ENCODE measurements at regions not wholly inside any gene's neighbourhood (a gene's known extent, or its start where the extent isn't known, plus 50 kb on each side); places are given as distances from the start of the nearest gene placed in this dataset.

DNA sequence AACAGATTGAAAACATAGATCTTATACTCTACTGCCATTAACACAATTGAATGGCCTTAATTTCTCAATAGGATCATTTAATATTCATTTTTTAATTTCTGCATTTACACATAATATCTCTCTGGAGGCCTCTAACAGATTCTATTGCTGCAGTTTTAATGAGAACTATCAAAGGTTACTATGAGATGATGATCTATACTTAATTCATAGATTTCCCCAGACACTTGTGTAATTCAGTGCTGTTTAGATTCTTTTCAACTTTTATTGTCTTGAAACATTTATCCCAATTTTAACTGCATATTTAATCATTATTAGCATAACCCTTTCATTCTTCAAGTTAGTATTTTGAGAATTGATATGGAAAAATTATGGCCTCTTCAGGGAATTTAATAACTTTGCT lies 1056.5 kb upstream of the CDH8 start:
- Histone ChIP-seq H3K27ac (ENCODE audit: low read length) (no peak overlapping the region), H3K4me1 (ENCODE audit: control insufficient read depth, insufficient read depth, low read length) (no peaks in the 10 kb centered on the region), H3K36me3 (ENCODE audit: control insufficient read depth, insufficient read depth, low read length) (no peaks in the 10 kb centered on the region), H3K27me3 (ENCODE audit: control insufficient read depth, insufficient read depth, low read length) (no peaks in the 10 kb centered on the region), H3K9me3 (ENCODE audit: control insufficient read depth, insufficient read depth, low read depth, low read length) (no peaks in the 10 kb centered on the region), H3K4me3 (ENCODE audit: low read depth in 2 of 2, low read length in 2 of 2) (no peak overlapping the region)
- BruUV-seq (replicated peaks), result no TSS peak
- DNase-seq (ENCODE audit: low read depth, low spot score), result no peak
- no peak for ATAC-seq
- ChIA-PET POLR2A (no interaction called here), CTCF (no interaction called here)
- TF ChIP-seq, protein P1, sequence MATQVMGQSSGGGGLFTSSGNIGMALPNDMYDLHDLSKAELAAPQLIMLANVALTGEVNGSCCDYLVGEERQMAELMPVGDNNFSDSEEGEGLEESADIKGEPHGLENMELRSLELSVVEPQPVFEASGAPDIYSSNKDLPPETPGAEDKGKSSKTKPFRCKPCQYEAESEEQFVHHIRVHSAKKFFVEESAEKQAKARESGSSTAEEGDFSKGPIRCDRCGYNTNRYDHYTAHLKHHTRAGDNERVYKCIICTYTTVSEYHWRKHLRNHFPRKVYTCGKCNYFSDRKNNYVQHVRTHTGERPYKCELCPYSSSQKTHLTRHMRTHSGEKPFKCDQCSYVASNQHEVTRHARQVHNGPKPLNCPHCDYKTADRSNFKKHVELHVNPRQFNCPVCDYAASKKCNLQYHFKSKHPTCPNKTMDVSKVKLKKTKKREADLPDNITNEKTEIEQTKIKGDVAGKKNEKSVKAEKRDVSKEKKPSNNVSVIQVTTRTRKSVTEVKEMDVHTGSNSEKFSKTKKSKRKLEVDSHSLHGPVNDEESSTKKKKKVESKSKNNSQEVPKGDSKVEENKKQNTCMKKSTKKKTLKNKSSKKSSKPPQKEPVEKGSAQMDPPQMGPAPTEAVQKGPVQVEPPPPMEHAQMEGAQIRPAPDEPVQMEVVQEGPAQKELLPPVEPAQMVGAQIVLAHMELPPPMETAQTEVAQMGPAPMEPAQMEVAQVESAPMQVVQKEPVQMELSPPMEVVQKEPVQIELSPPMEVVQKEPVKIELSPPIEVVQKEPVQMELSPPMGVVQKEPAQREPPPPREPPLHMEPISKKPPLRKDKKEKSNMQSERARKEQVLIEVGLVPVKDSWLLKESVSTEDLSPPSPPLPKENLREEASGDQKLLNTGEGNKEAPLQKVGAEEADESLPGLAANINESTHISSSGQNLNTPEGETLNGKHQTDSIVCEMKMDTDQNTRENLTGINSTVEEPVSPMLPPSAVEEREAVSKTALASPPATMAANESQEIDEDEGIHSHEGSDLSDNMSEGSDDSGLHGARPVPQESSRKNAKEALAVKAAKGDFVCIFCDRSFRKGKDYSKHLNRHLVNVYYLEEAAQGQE (IDR thresholded peaks at IDR 0.05; ENCODE audit: insufficient read depth in 1 of 2, low read depth in 2 of 2, low read length in 1 of 2), result no peak
- no peak for TF ChIP-seq TCF7L2 (IDR thresholded peaks at IDR 0.05; ENCODE audit: low read depth, low read length)
- TF ChIP-seq POLR2AphosphoS5 (IDR thresholded peaks at IDR 0.05; ENCODE audit: low read depth, low read length), result no peak
- TF ChIP-seq SIN3A (IDR thresholded peaks at IDR 0.05; ENCODE audit: borderline replicate concordance, insufficient read depth, low read depth, low read length), result no peak
- TF ChIP-seq CTCF (IDR thresholded peaks at IDR 0.05), result no peak
- intact Hi-C loops (cut with micrococcal nuclease; ENCODE audit: unreplicated experiment) (no loop called here), in situ Hi-C loops (cut with HindIII; ENCODE audit: low pct_unique_long_range_greater_than_20kb, low sequenced_read_pairs) (no loop called here)

GRCh38 chr16:63082101-63082500 lies 1045.9 kb upstream of the CDH8 start:
- Histone ChIP-seq H3K4me1 (ENCODE audit: control insufficient read depth, insufficient read depth, low read length) (no peaks in the 10 kb centered on the region), H3K27me3 (ENCODE audit: control insufficient read depth, insufficient read depth, low read length) (no peaks in the 10 kb centered on the region), H3K36me3 (ENCODE audit: control insufficient read depth, insufficient read depth, low read length) (no peaks in the 10 kb centered on the region), H3K27ac (ENCODE audit: low read length) (no peak overlapping the region), H3K9me3 (ENCODE audit: control insufficient read depth, insufficient read depth, low read depth, low read length) (no peaks in the 10 kb centered on the region), H3K4me3 (ENCODE audit: low read depth in 2 of 2, low read length in 2 of 2) (no peak overlapping the region)
- intact Hi-C loops (cut with micrococcal nuclease; ENCODE audit: unreplicated experiment) (no loop called here), in situ Hi-C loops (cut with HindIII; ENCODE audit: low pct_unique_long_range_greater_than_20kb, low sequenced_read_pairs) (no loop called here)
- no TSS peak for BruUV-seq (replicated peaks)
- ChIA-PET CTCF (no interaction called here), POLR2A (no interaction called here)
- TF ChIP-seq SIN3A (IDR thresholded peaks at IDR 0.05; ENCODE audit: borderline replicate concordance, insufficient read depth, low read depth, low read length), result no peak
- TF ChIP-seq POLR2AphosphoS5 (IDR thresholded peaks at IDR 0.05; ENCODE audit: low read depth, low read length), result no peak
- TF ChIP-seq CTCF (IDR thresholded peaks at IDR 0.05), result no peak
- TF ChIP-seq TCF7L2 (IDR thresholded peaks at IDR 0.05; ENCODE audit: low read depth, low read length), result no peak
- TF ChIP-seq, protein P1 (IDR thresholded peaks at IDR 0.05; ENCODE audit: insufficient read depth in 1 of 2, low read depth in 2 of 2, low read length in 1 of 2), result no peak
- ATAC-seq, result no peak
- DNase-seq (ENCODE audit: low read depth, low spot score), result no peak
